MM.1S (cell line): ENCODE measurements at regions not wholly inside any gene's neighbourhood (a gene's known extent, or its start where the extent isn't known, plus 50 kb on each side); places are given as distances from the start of the nearest gene placed in this dataset.

Source experiments
- CTCF ChIP-seq: fragments of 300-600 bp; sonication (generic); IDR thresholded peaks from 2 replicates; pipeline ENCODE4 v1.5.1; 2016; ENCODE audit warnings: antibody characterized with exemption, low read length, mixed read lengths
- EZH2phosphoT487 ChIP-seq: fragments of 300-600 bp; sonication (generic); IDR thresholded peaks from 2 replicates; pipeline ENCODE4 v1.6.1; 2018; ENCODE audit warnings: antibody characterized with exemption, low read length

GRCh38 chrX:33415459-33415858, 204.1 kb upstream of the DMD start:
- no peak for TF ChIP-seq CTCF
- TF ChIP-seq EZH2phosphoT487: no peak
